Neural cell (in vitro differentiated cells): ENCODE measurements at regions not wholly inside any gene's neighbourhood (a gene's known extent, or its start where the extent isn't known, plus 50 kb on each side); places are given as distances from the start of the nearest gene placed in this dataset.

Source experiments
- RAD21 ChIP-seq: fragments of 450-650 bp; conservative IDR thresholded peaks from 2 replicates; pipeline ENCODE4 v1.6.1; 2014; ENCODE audit warnings: antibody characterized with exemption, mild to moderate bottlenecking, moderate library complexity
- SMC3 ChIP-seq: fragments of 450-650 bp; conservative IDR thresholded peaks from 2 replicates; pipeline ENCODE4 v1.6.1; 2014; ENCODE audit warnings: antibody characterized with exemption, mild to moderate bottlenecking, moderate library complexity; ENCODE audit not compliant: poor library complexity
- TF ChIP-seq, protein P1 (sequence below): fragments of 450-650 bp; IDR thresholded peaks from 2 replicates; pipeline ENCODE4 v1.5.1; 2014; ENCODE audit warnings: antibody characterized with exemption, mild to moderate bottlenecking, moderate library complexity; ENCODE audit not compliant: poor library complexity, severe bottlenecking

- TF ChIP-seq, protein P1, sequence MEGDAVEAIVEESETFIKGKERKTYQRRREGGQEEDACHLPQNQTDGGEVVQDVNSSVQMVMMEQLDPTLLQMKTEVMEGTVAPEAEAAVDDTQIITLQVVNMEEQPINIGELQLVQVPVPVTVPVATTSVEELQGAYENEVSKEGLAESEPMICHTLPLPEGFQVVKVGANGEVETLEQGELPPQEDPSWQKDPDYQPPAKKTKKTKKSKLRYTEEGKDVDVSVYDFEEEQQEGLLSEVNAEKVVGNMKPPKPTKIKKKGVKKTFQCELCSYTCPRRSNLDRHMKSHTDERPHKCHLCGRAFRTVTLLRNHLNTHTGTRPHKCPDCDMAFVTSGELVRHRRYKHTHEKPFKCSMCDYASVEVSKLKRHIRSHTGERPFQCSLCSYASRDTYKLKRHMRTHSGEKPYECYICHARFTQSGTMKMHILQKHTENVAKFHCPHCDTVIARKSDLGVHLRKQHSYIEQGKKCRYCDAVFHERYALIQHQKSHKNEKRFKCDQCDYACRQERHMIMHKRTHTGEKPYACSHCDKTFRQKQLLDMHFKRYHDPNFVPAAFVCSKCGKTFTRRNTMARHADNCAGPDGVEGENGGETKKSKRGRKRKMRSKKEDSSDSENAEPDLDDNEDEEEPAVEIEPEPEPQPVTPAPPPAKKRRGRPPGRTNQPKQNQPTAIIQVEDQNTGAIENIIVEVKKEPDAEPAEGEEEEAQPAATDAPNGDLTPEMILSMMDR: no peak
- TF ChIP-seq RAD21: no peak
- TF ChIP-seq SMC3: no peak
These were observed 561.1 kb downstream of the TCERG1L start for GRCh38 chr10:130750441-130750840.
